ENCODE measurements at regions not wholly inside any gene's neighbourhood (a gene's known extent, or its start where the extent isn't known, plus 50 kb on each side); places are given as distances from the start of the nearest gene placed in this dataset.

DNA sequence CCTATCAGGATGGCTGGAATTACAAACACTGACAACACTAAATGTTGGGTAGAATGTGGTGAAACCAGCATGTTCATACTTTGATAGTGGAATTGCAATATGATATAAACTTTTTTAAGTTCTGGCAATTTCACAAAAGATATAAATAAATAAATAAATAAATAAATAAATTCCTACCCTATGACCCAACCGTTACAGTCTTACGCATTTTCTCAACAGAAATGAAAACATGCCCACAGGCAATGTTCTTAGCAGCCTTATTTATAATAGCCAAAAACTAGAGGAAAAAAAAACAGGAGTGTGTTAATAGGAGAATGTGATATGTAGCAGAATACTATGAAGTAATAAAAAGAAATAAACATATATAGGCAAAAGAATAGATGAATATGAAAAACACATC lies 318.9 kb downstream of the IPMK start:
- DNase-seq (no peak), ATAC-seq (ENCODE audit: low read depth) (no peak)
- no peaks in the 10 kb centered on the region for H3K27me3 Mint-ChIP-seq
- no peaks in the 10 kb centered on the region for H3K36me3 Mint-ChIP-seq (ENCODE audit: low read depth)
- intact Hi-C loops (cut with micrococcal nuclease) = no loop called here
- TF ChIP-seq, protein P1, sequence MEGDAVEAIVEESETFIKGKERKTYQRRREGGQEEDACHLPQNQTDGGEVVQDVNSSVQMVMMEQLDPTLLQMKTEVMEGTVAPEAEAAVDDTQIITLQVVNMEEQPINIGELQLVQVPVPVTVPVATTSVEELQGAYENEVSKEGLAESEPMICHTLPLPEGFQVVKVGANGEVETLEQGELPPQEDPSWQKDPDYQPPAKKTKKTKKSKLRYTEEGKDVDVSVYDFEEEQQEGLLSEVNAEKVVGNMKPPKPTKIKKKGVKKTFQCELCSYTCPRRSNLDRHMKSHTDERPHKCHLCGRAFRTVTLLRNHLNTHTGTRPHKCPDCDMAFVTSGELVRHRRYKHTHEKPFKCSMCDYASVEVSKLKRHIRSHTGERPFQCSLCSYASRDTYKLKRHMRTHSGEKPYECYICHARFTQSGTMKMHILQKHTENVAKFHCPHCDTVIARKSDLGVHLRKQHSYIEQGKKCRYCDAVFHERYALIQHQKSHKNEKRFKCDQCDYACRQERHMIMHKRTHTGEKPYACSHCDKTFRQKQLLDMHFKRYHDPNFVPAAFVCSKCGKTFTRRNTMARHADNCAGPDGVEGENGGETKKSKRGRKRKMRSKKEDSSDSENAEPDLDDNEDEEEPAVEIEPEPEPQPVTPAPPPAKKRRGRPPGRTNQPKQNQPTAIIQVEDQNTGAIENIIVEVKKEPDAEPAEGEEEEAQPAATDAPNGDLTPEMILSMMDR (IDR thresholded peaks at IDR 0.05) = no peak
- H3K4me3 Mint-ChIP-seq = no peak overlapping the region
- no peak overlapping the region for H3K27ac Mint-ChIP-seq
- no peaks in the 10 kb centered on the region for H3K9me3 Mint-ChIP-seq
- H3K4me1 Mint-ChIP-seq = no peaks in the 10 kb centered on the region
- ChIA-PET POLR2A (no interaction called here), CTCF (no interaction called here)

DNA sequence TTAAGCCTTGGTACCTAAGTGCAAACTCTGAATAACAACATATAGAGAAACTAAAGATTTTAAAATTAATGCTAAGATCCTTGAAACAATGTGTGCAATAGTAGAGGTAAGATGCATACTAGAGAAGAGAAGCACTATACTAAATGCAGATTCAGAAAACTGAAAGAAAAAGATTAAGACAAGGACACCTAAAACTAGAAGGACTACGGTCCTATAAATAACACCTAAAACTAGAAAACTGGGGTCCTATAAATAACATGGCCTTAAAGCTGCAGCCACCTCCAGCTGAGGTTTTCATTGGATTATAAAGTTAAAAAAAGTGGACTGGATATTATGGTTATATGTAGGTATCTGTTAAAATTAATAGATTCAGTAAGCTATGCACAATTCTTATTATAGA lies 320.9 kb downstream of the IPMK start:
- Mint-ChIP-seq H3K27me3 (no peaks in the 10 kb centered on the region), H3K4me3 (no peak overlapping the region), H3K36me3 (ENCODE audit: low read depth) (no peaks in the 10 kb centered on the region), H3K27ac (no peak overlapping the region), H3K9me3 (no peaks in the 10 kb centered on the region), H3K4me1 (no peaks in the 10 kb centered on the region)
- ChIA-PET CTCF (no interaction called here), POLR2A (no interaction called here)
- intact Hi-C loops (cut with micrococcal nuclease) = no loop called here
- DNase-seq (no peak), ATAC-seq (ENCODE audit: low read depth) (no peak)
- TF ChIP-seq, protein P1 (IDR thresholded peaks at IDR 0.05) = no peak

DNA sequence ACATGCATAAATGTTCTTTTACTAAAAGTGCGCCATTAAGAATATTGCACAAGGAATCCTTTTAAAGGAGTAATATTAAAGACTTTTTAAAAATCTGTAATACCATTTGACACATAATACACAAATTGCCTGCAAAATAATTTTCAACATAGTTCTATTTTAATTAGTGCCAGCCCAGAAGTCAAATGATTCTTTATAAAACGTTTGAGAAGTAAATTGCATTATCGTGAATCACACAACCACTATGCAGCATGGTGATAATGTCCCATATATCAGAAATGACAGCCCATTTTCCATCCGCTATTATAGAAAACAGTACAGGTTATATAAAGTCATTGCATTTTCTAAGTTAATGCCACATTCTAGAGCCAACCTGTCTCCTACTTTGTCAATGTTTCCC lies 324.0 kb downstream of the IPMK start:
- no peaks in the 10 kb centered on the region for H3K36me3 Mint-ChIP-seq (ENCODE audit: low read depth)
- TF ChIP-seq, protein P1 (IDR thresholded peaks at IDR 0.05) = no peak
- no peak for ATAC-seq (ENCODE audit: low read depth)
- H3K27ac Mint-ChIP-seq = no peak overlapping the region
- H3K4me3 Mint-ChIP-seq = no peak overlapping the region
- intact Hi-C loops (cut with micrococcal nuclease) = no loop called here
- H3K4me1 Mint-ChIP-seq = no peaks in the 10 kb centered on the region
- H3K9me3 Mint-ChIP-seq = no peaks in the 10 kb centered on the region
- CTCF ChIA-PET = no interaction called here
- no peak for DNase-seq
- POLR2A ChIA-PET = no interaction called here
- H3K27me3 Mint-ChIP-seq = no peaks in the 10 kb centered on the region

DNA sequence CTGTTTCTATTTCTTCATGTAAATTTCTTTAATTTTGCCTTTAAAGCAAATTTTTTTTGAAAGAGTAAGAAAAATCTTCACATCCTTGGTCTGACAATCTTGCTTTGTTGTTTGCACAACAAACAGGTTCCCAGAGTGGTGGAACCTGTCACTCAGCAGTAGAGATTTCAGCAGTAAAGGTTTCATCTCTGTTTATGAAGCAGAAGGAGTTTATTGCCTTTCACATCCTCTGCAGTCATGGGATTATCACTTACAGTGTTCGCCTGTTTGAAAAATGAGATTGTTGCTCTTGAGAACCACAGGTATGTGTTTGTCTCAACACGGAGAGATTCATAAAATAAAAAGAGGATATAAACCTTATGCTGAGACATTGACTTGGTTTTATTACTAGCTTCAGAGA lies 342.6 kb downstream of the IPMK start:
- no peaks in the 10 kb centered on the region for H3K4me1 Mint-ChIP-seq
- intact Hi-C loops (cut with micrococcal nuclease) = no loop called here
- POLR2A ChIA-PET = no interaction called here
- CTCF ChIA-PET = no interaction called here
- DNase-seq (no peak), ATAC-seq (ENCODE audit: low read depth) (no peak)
- TF ChIP-seq, protein P1 (IDR thresholded peaks at IDR 0.05) = no peak
- no peaks in the 10 kb centered on the region for H3K27me3 Mint-ChIP-seq
- H3K36me3 Mint-ChIP-seq (ENCODE audit: low read depth) = no peaks in the 10 kb centered on the region
- H3K27ac Mint-ChIP-seq = no peak overlapping the region
- no peak overlapping the region for H3K4me3 Mint-ChIP-seq
- H3K9me3 Mint-ChIP-seq = no peaks in the 10 kb centered on the region

DNA sequence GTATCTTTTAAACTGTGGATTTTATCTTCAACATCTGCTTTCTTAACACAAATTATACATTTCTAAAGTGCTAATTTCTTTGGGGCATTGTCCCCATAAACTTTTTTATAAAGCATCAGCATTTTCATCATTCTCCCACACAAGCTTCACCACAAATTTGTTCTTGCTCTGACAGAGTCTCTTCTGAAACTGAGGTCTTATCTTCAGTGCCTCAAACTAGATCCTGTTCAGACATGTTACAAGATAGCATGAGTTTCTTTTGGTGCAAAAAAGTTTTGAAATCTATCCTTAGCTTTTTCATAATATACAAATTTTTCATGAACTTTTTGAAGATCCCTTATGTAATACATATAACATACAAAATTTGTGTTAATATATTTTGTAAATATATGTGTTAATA lies 346.6 kb downstream of the IPMK start:
- ChIA-PET CTCF (no interaction called here), POLR2A (no interaction called here)
- H3K27me3 Mint-ChIP-seq = no peaks in the 10 kb centered on the region
- no peaks in the 10 kb centered on the region for H3K4me1 Mint-ChIP-seq
- ATAC-seq (ENCODE audit: low read depth) (no peak), DNase-seq (no peak)
- H3K9me3 Mint-ChIP-seq = no peaks in the 10 kb centered on the region
- no peak overlapping the region for H3K27ac Mint-ChIP-seq
- H3K4me3 Mint-ChIP-seq = no peak overlapping the region
- TF ChIP-seq, protein P1 (IDR thresholded peaks at IDR 0.05) = no peak
- no peaks in the 10 kb centered on the region for H3K36me3 Mint-ChIP-seq (ENCODE audit: low read depth)
- intact Hi-C loops (cut with micrococcal nuclease) = no loop called here

All from activated B cell treated with CpG ODN at 0.5 μM for 24 hours (primary cell).